ENCODE measurements at regions not wholly inside any gene's neighbourhood (a gene's known extent, or its start where the extent isn't known, plus 50 kb on each side); places are given as distances from the start of the nearest gene placed in this dataset.
"Not testable (repeated sequence)": the region's sequence is repeated elsewhere in the genome, so short reads cannot be mapped to it uniquely, and the experiment has no call there.

- DNase-seq (ENCODE audit: low spot score) (no peak), ATAC-seq (ENCODE audit: low FRiP score) (no peak)
- no peak for TF ChIP-seq CTCF (IDR thresholded peaks at IDR 0.05)
Measured at GRCh38 chr14:80310938-80311750, 99.8 kb upstream of the DIO2 start.

- no peak for TF ChIP-seq CTCF (IDR thresholded peaks at IDR 0.05)
- DNase-seq (ENCODE audit: low spot score): no peak
- no peak for ATAC-seq (ENCODE audit: low FRiP score)
Measured at GRCh38 chr14:80304125-80304766, 92.9 kb upstream of the DIO2 start.

- no peak for TF ChIP-seq CTCF (IDR thresholded peaks at IDR 0.05)
- DNase-seq (ENCODE audit: low spot score) (no peak), ATAC-seq (ENCODE audit: low FRiP score) (no peak)
Measured at GRCh38 chr14:80300351-80300750, 89.0 kb upstream of the DIO2 start.

GRCh38 chr14:80298491-80299017, 87.2 kb upstream of the DIO2 start:
- no peak for TF ChIP-seq CTCF (IDR thresholded peaks at IDR 0.05)
- DNase-seq (ENCODE audit: low spot score): no peak
- ATAC-seq (ENCODE audit: low FRiP score): no peak

- TF ChIP-seq CTCF (IDR thresholded peaks at IDR 0.05): no peak
- ATAC-seq (ENCODE audit: low FRiP score) (no peak), DNase-seq (ENCODE audit: low spot score) (no peak)
Measured at GRCh38 chr14:80291101-80291500, 79.8 kb upstream of the DIO2 start.

- DNase-seq (ENCODE audit: low spot score); ATAC-seq (ENCODE audit: low FRiP score): not testable (repeated sequence)
Measured at GRCh38 chr14:80286744-80287143, 75.4 kb upstream of the DIO2 start.

- ATAC-seq (ENCODE audit: low FRiP score) (no peak), DNase-seq (ENCODE audit: low spot score) (no peak)
- no peak for TF ChIP-seq CTCF (IDR thresholded peaks at IDR 0.05)
Measured at GRCh38 chr14:80278293-80279023, 67.2 kb upstream of the DIO2 start.

Data from omental fat pad (tissue), 3 donors.